Islet precursor cell (in vitro differentiated cells): ENCODE measurements at regions not wholly inside any gene's neighbourhood (a gene's known extent, or its start where the extent isn't known, plus 50 kb on each side); places are given as distances from the start of the nearest gene placed in this dataset.
A peak's percentile ranks its signal among the peaks of the same experiment; 100 is the strongest.
"Not testable (repeated sequence)": the region's sequence is repeated elsewhere in the genome, so short reads cannot be mapped to it uniquely, and the experiment has no call there.

Experiments used
- DNase-seq: peaks from one replicate; pipeline ENCODE4 v3.0.0-alpha.2; 2018

DNA sequence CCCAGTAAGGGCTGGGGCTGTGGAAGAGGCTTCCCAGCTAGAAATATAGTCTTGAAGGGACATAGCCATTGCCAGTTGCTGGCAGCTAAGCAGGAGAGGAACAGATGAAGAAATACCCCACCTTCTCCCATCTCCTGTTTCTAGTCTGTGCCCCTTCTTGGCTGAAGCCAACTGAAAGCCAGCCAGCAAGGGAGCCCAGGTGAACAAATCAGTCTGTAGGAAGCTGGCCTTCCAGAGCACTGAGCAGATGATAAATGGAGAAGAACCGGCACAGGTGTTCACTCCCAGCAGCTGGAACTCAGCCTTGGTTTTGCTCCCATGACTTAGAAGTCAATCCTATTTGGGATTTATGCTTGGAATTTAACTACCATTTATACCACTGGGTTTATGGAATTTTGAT lies 69.2 kb upstream of the DHX40 start:
- no peak for DNase-seq

GRCh38 chr17:59498530-59499307 lies 66.7 kb upstream of the DHX40 start:
- DNase-seq = no peak

GRCh38 chr17:59500086-59500655 lies 65.2 kb upstream of the DHX40 start:
- DNase-seq = not testable (repeated sequence)

DNA sequence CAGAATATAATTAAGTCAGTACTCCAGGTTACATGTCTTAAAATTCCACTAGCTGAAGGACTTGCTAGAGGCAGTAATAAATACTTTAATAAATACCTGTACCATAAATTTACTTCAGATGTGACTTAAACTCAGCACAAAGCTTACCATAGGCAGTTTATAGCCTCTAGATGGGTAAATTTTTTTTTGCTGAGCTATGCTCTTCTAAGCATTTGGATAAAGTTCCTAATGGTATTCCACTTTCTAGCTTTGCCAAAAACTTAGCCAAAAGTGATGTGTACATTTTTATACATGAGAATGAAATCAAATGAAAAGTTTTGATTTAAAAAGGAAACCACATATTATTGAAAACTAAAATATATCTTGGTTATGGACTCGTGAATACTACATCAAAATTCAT lies 63.7 kb upstream of the DHX40 start:
- no peak for DNase-seq

DNA sequence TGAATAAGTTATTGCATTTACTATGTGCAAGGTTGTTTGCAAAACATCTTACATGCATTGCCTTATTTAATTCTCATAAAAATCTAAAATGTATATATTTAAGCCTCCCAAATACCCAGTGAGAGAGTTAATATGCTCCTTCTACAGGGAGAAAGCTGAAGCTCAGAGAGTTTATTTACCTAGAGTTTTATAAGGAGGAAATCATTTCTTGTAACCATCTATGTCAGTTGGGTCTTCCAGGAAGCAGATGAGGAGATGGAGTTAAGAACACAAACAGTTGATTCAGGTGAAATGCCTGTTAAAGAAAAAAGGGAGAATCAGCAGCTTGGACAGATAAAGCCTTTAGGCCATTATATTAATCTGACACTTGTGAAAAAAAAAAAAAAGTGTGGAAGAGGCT lies 62.6 kb upstream of the DHX40 start:
- DNase-seq = no peak

GRCh38 chr17:59503500-59503899 lies 61.9 kb upstream of the DHX40 start:
- no peak for DNase-seq

GRCh38 chr17:59504821-59505220 lies 60.6 kb upstream of the DHX40 start:
- no peak for DNase-seq

- peak; percentile 94 for DNase-seq
Observed at GRCh38 chr17:59505610-59506276, 59.7 kb upstream of the DHX40 start.

DNA sequence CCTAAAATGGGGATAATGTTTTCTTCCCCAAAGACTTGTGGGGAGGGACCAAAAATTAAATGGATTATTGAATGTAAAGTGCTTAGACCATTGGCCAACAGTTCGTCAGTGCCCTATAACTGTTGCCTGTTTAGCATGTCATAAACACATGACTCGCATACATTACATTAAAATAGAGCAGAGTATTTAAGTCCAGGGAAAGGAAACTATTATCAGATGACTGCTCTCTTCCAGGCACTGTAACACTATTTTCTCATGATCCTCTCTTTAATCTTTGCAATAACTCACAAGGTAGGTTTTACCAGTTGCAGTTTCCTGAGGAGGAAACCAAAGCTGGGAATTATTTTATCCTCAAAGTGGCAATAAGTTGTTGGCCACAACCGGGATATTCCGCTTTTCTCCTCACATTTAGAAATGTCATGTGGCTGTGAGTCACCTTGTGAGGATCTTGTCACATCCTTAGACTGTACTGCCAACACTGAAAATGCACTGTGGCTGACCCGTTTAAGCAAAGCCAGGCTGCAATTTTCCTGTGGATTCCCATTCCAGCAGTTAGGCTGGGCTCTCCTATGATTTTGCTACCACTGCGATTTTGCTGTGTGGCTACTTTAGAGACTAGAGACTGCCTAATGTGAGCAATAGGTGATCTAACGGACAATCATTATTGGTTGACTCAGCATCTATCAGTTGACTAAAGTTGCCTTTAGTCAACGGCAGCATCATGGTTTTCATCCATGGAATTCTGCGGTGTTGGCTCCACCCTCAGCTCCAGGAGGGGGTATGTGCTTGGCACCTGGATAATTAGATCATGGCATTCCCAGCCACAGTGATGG lies 58.3 kb upstream of the DHX40 start:
- DNase-seq = no peak

DNA sequence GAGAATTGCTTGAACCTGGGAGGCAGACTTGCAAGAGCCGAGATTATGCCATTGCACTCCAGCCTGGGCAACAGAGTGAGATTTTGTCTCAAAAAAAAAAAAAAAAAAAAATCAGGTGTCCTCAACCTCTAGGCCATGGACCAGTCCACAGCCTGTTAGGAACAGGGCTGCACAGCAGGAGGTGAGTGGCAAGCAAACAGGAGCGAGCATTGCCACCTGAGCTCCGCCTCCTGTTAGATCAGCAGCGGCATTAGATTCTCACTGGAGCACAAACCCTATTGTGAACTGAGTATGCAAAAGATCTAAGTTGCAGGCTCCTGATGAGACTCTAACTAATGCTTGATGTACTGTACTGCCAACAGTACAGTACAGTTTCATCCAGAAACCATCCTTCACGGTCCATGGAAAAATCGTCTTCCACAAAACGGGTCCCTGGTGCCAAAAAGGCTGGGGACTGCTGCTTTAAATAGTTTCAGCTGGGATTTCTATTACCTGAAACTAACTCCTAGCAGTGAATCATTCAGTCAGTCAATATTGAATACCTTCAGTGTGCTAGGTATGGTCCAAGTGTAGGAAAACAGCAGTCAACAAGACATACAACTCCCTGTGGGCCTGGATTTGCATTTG lies 56.3 kb upstream of the DHX40 start:
- no peak for DNase-seq

GRCh38 chr17:59510611-59511010 lies 54.8 kb upstream of the DHX40 start:
- no peak for DNase-seq

DNA sequence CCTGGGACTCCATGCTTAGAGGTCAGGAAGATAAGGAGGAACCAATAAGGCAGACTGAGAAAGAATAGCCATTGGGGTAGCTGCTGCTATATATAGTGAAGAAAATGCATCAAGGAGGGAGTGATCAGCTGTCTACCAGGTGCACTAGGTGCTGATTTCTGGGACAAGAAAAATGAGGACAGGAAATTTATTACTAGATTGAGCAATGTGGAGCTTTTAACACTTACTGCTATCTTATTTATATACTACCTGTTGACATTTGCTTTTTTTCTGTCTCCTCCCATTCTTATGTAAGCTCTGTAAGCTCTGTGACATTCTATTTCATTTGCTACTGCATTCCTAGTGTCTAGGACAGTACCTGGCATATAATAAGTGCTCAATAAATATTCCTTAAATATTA lies 53.7 kb upstream of the DHX40 start:
- DNase-seq = no peak

DNA sequence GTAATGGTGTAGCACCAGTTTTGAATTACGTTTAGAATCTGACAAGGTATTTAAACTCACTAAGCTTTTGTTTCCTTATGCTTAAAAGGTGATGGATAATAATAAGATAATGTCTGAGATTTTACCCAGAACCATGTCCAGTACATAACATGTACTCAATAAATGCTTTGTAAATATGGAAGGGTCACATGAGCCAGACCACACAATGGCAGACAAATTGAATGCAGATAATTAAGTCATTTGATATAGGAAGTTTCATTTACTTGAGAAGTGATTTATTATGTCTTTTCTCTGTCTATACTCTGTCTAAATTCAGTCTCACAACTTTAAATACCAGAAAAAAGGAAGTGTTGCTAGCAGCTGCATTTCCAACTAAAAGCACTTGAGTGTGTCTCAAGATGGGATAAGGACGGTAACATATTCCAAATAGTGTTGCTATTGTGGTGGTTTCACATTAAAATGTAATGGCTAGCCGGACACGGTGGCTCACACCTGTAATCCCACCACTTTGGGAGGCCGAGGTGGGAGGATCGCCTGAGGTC lies 52.5 kb upstream of the DHX40 start:
- no peak for DNase-seq

DNA sequence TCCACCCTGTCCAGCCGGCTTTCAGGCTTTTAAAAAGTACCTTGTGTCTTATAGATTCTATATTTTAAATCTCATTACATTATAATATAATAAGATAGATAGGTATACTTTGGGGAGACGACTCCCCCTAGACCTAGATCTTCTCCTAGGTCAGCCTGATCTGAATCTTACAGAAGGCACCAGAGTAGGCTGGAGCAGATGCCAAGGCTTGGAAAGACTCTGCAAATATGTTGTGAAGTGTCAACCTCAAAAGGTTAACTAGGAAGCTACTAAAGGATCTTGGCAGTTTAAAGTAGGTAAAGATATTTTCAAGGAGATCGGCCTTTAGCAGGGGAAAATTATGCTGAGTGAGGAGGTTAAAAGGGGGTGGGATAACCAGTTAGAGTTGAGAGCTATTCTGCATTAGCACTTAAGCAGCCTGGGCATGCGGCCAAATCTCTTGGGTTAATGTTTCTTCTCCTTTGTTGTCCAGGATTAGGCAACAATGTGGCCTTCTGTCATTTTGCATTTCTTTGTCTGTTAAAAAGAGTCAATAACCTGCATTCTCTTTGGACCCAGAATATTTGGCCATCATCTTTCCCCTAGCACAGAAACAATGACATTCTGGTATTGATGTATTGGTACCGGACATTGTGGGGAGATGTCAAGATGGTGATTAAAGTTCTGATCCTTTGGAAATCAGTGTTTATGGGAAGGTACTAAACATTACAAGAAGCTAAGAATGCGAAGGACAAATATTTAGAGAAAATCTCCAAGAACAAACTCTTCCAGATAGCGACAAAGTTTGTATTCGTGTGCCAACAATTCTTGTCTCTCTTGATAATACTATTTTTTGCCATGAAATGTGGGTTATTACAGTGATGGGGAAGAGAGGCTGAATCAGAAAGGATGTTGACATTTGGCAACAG lies 51.2 kb upstream of the DHX40 start:
- DNase-seq = no peak
